SK-N-SH (cell line): ENCODE measurements at regions not wholly inside any gene's neighbourhood (a gene's known extent, or its start where the extent isn't known, plus 50 kb on each side); places are given as distances from the start of the nearest gene placed in this dataset.

Experiments used
- CTCF ChIA-PET: fragments of 300-600, 350-600 bp; formaldehyde crosslinking; extraction: SDS; loops from one replicate; lab custom pipeline; 2021; lab: Yijun Ruan, JAX
- POLR2A ChIA-PET: fragments of 350-600 bp; sonication (Branson Sonifier 250); formaldehyde crosslinking; extraction: SDS; loops from one replicate; lab custom pipeline; 2020; ENCODE audit warnings: antibody characterized with exemption, inconsistent platforms; lab: Yijun Ruan, JAX
- DNase-seq: peaks from one replicate; pipeline ENCODE4 v3.0.0; 2012
- H2AFZ ChIP-seq: fragments of 200-600 bp; sonication (generic); 2 replicates; pipeline ENCODE4 v1.8.1; 2016; ENCODE audit warnings: antibody characterized with exemption, mild to moderate bottlenecking, low read depth
- H3F3A ChIP-seq: fragments of 200-600 bp; sonication (generic); replicated peaks from 2 replicates; pipeline ENCODE3; 2016; ENCODE audit warnings: antibody characterized with exemption, mild to moderate bottlenecking; ENCODE audit not compliant: insufficient read depth
- H3K27ac ChIP-seq, 2 experiments: fragments of 200-500 bp in 1 of 2; fragments of 200-600 bp in 1 of 2; sonication (Bioruptor generic) in 1 of 2; sonication (generic), shearing (Covaris generic) in 1 of 2; 2 replicates each; pipeline versions ENCODE4 v1.5.1 to v1.6.1; 2014 to 2016; ENCODE audit warnings: low read depth in 2 of 2, inconsistent platforms in 1 of 2, low read length in 1 of 2, mild to moderate bottlenecking in 1 of 2, mixed read lengths in 1 of 2
- H3K27me3 ChIP-seq: fragments of 200-600 bp; sonication (generic), shearing (Covaris generic); 2 replicates; pipeline ENCODE4 v1.6.1; 2016; ENCODE audit warnings: mixed run types; ENCODE audit not compliant: insufficient read depth
- H3K36me3 ChIP-seq, 2 experiments: fragments of 200-500 bp in 1 of 2; fragments of 200-600 bp in 1 of 2; sonication (Bioruptor generic) in 1 of 2; sonication (generic) in 1 of 2; replicated peaks in 1 of 2; 2 replicates each; pipeline versions ENCODE3 to v1.5.1; 2014 to 2016; ENCODE audit warnings: low read length in 1 of 2, mild to moderate bottlenecking in 1 of 2; ENCODE audit not compliant: insufficient read depth in 2 of 2, control insufficient read depth in 1 of 2
- H3K4me1 ChIP-seq, 2 experiments: fragments of 200-500 bp in 1 of 2; fragments of 200-600 bp in 1 of 2; sonication (Bioruptor generic) in 1 of 2; sonication (generic), shearing (Covaris generic) in 1 of 2; 2 replicates each; pipeline versions ENCODE4 v1.5.1 to v1.6.1; 2014 to 2016; ENCODE audit warnings: low read depth in 1 of 2, low read length in 1 of 2, mixed run types in 1 of 2; ENCODE audit not compliant: insufficient read depth in 2 of 2, control insufficient read depth in 1 of 2
- H3K4me2 ChIP-seq: fragments of 200-600 bp; sonication (generic), shearing (Covaris generic); 2 replicates; pipeline ENCODE4 v1.6.1; 2017; ENCODE audit warnings: mixed run types
- H3K4me3 ChIP-seq, 2 experiments: fragments of 200-500 bp in 1 of 2; fragments of 200-600 bp in 1 of 2; sonication (Bioruptor generic) in 1 of 2; sonication (generic), shearing (Covaris generic) in 1 of 2; 2 replicates each; pipeline versions ENCODE4 v1.5.1 to v1.8.1; 2014 to 2016; ENCODE audit warnings: low read depth in 2 of 2, inconsistent platforms in 1 of 2, low read length in 1 of 2, mild to moderate bottlenecking in 1 of 2, mixed read lengths in 1 of 2, moderate library complexity in 1 of 2
- H3K79me2 ChIP-seq: fragments of 200-600 bp; sonication (generic); 2 replicates; pipeline ENCODE4 v1.8.1; 2017; ENCODE audit warnings: mild to moderate bottlenecking; ENCODE audit not compliant: insufficient read depth
- H3K9ac ChIP-seq: fragments of 200-600 bp; sonication (generic); 2 replicates; pipeline ENCODE4 v1.6.1; 2017; ENCODE audit warnings: mixed run types
- H3K9me2 ChIP-seq: fragments of 200-600 bp; sonication (generic); 2 replicates; pipeline ENCODE4 v1.6.1; 2017; ENCODE audit warnings: mixed run types
- H3K9me3 ChIP-seq: fragments of 200-600 bp; sonication (generic); 2 replicates; pipeline ENCODE4 v1.6.1; 2017; ENCODE audit warnings: mixed run types, mild to moderate bottlenecking, moderate library complexity
- H4K20me1 ChIP-seq: fragments of 200-600 bp; sonication (generic); 2 replicates; pipeline ENCODE4 v1.6.1; 2017; ENCODE audit warnings: mild to moderate bottlenecking, mixed run types; ENCODE audit not compliant: insufficient read depth
- EP300 ChIP-seq, 2 experiments: IDR thresholded peaks; 2 replicates each; pipeline versions ENCODE4 v1.4.0 to v1.6.1; 2012; ENCODE audit warnings: borderline replicate concordance in 1 of 2, low read depth in 1 of 2, low read length in 1 of 2
- EZH2phosphoT487 ChIP-seq: fragments of 200-600 bp; sonication (generic); IDR thresholded peaks from 2 replicates; pipeline ENCODE4 v1.6.1; 2017; ENCODE audit warnings: low read depth, mixed run types, mild to moderate bottlenecking, antibody characterized with exemption, moderate library complexity, borderline replicate concordance
- FOXJ3 ChIP-seq: sonication (generic); formaldehyde crosslinking; IDR thresholded peaks from 2 replicates; pipeline ENCODE4 v1.5.1; 2020; ENCODE audit warnings: mild to moderate bottlenecking, missing genetic modification reagents
- GABPA ChIP-seq: IDR thresholded peaks from 2 replicates; pipeline ENCODE4 v1.4.0; 2012; ENCODE audit warnings: low read depth, mild to moderate bottlenecking
- JUND ChIP-seq: IDR thresholded peaks from 2 replicates; pipeline ENCODE4 v1.4.0; 2012
- MEF2A ChIP-seq: IDR thresholded peaks from 2 replicates; pipeline ENCODE4 v1.4.0; 2012; ENCODE audit warnings: low read depth, borderline replicate concordance
- MXI1 ChIP-seq: IDR thresholded peaks from 2 replicates; pipeline ENCODE4 v1.6.1; 2012; ENCODE audit warnings: mild to moderate bottlenecking, low read depth, low read length, improper control_type of control experiment
- NFIC ChIP-seq: IDR thresholded peaks from 2 replicates; pipeline ENCODE4 v1.4.0; 2012; ENCODE audit warnings: borderline replicate concordance
- POLR2AphosphoS5 ChIP-seq: IDR thresholded peaks from 2 replicates; pipeline ENCODE4 v1.6.1; 2012; ENCODE audit warnings: low read depth, low read length
- RAD21 ChIP-seq: IDR thresholded peaks from 2 replicates; pipeline ENCODE4 v1.6.1; 2012; ENCODE audit warnings: mild to moderate bottlenecking, low read length
- RCOR1 ChIP-seq: fragments of 150-350 bp; IDR thresholded peaks from 2 replicates; pipeline ENCODE4 v1.6.1; 2017; ENCODE audit warnings: antibody characterized with exemption, low read length
- RFX5 ChIP-seq: IDR thresholded peaks from 2 replicates; pipeline ENCODE4 v1.6.1; 2012; ENCODE audit warnings: mild to moderate bottlenecking, improper control_type of control experiment, low read length
- RXRA ChIP-seq: IDR thresholded peaks from 2 replicates; pipeline ENCODE4 v1.4.0; 2012; ENCODE audit warnings: low read depth, mild to moderate bottlenecking, borderline replicate concordance
- SIN3A ChIP-seq: IDR thresholded peaks from 2 replicates; pipeline ENCODE4 v1.6.1; 2012; ENCODE audit warnings: low read depth, mild to moderate bottlenecking, low read length, moderate library complexity, borderline replicate concordance
- TAF1 ChIP-seq: IDR thresholded peaks from 2 replicates; pipeline ENCODE4 v1.6.1; 2012; ENCODE audit warnings: low read depth, mild to moderate bottlenecking, low read length, moderate library complexity, borderline replicate concordance
- TCF12 ChIP-seq: IDR thresholded peaks from 2 replicates; pipeline ENCODE4 v1.4.0; 2012
- TEAD4 ChIP-seq: IDR thresholded peaks from 2 replicates; pipeline ENCODE4 v1.4.0; 2012; ENCODE audit warnings: mild to moderate bottlenecking, borderline replicate concordance; ENCODE audit not compliant: insufficient read depth
- YY1 ChIP-seq: IDR thresholded peaks from 2 replicates; pipeline ENCODE4 v1.4.0; 2012; ENCODE audit warnings: low read depth, mild to moderate bottlenecking
- WGBS: methylation state at CpG from one replicate; pipeline ENCODE4 v1.1.6; 2017; ENCODE audit warnings: low lambda C conversion rate; 5-methylcytosine and 5-hydroxymethylcytosine counted together
- TF ChIP-seq, protein P1 (sequence below): IDR thresholded peaks from 2 replicates; pipeline ENCODE4 v1.6.1; 2012; ENCODE audit warnings: mild to moderate bottlenecking, low read depth, low read length, moderate library complexity
- TF ChIP-seq, protein P2 (sequence below): fragments of 150-350 bp; IDR thresholded peaks from 2 replicates; pipeline ENCODE4 v1.6.1; 2017; ENCODE audit warnings: antibody characterized with exemption, low read length, low read depth, borderline replicate concordance

DNA sequence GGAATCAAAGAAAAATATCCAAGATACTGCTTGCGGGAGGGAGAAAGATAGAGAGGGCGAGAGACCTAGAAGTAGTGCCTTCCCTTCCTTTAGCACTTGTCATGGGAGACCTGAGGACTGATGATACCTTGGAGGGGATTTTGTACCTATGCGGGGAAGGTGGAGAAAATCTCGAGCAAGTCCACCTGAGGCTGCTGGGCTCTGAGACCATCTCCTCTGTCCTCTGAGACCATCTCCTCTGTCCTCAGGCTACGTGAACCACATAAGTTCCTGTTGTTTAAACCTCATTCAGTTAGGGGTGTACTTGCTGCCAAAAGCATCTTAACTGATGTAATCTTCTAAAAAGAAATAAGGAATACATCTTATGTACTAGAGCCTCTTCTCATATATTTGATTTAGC, 164.9 kb downstream of the NR2F2 start:
- no peaks in the 10 kb centered on the region for H4K20me1 ChIP-seq
- H3K4me1 ChIP-seq = no peaks in the 10 kb centered on the region; a peak in 1 of 4 replicates
- POLR2A ChIA-PET = no interaction called here
- H2AFZ ChIP-seq = no peak overlapping the region
- no peak overlapping the region for H3K9ac ChIP-seq
- no peaks in the 10 kb centered on the region for H3F3A ChIP-seq
- no peaks in the 10 kb centered on the region for H3K9me3 ChIP-seq
- H3K4me3 ChIP-seq = no peak overlapping the region
- TF ChIP-seq RXRA (no peak), SIN3A (no peak), MEF2A (no peak), RFX5 (no peak), TAF1 (no peak), EZH2phosphoT487 (no peak), RCOR1 (no peak), MXI1 (no peak), FOXJ3 (CRISPR knock-in tag) (no peak), NFIC (no peak), GABPA (no peak), TCF12 (no peak), YY1 (no peak), TEAD4 (no peak), JUND (no peak)
- TF ChIP-seq, protein P1, sequence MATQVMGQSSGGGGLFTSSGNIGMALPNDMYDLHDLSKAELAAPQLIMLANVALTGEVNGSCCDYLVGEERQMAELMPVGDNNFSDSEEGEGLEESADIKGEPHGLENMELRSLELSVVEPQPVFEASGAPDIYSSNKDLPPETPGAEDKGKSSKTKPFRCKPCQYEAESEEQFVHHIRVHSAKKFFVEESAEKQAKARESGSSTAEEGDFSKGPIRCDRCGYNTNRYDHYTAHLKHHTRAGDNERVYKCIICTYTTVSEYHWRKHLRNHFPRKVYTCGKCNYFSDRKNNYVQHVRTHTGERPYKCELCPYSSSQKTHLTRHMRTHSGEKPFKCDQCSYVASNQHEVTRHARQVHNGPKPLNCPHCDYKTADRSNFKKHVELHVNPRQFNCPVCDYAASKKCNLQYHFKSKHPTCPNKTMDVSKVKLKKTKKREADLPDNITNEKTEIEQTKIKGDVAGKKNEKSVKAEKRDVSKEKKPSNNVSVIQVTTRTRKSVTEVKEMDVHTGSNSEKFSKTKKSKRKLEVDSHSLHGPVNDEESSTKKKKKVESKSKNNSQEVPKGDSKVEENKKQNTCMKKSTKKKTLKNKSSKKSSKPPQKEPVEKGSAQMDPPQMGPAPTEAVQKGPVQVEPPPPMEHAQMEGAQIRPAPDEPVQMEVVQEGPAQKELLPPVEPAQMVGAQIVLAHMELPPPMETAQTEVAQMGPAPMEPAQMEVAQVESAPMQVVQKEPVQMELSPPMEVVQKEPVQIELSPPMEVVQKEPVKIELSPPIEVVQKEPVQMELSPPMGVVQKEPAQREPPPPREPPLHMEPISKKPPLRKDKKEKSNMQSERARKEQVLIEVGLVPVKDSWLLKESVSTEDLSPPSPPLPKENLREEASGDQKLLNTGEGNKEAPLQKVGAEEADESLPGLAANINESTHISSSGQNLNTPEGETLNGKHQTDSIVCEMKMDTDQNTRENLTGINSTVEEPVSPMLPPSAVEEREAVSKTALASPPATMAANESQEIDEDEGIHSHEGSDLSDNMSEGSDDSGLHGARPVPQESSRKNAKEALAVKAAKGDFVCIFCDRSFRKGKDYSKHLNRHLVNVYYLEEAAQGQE = no peak
- TF ChIP-seq, all 33 proteins: peak for 0
- CTCF ChIA-PET = no interaction called here
- H3K9me2 ChIP-seq = no peaks in the 10 kb centered on the region
- H3K27ac ChIP-seq = no peak overlapping the region
- H3K79me2 ChIP-seq = no peaks in the 10 kb centered on the region
- no peak overlapping the region for H3K4me2 ChIP-seq
- H3K36me3 ChIP-seq = no peaks in the 10 kb centered on the region
- no peaks in the 10 kb centered on the region for H3K27me3 ChIP-seq
- 31% methylated on average over 5 of the region's 5 CpGs for WGBS
- no peak for DNase-seq

DNA sequence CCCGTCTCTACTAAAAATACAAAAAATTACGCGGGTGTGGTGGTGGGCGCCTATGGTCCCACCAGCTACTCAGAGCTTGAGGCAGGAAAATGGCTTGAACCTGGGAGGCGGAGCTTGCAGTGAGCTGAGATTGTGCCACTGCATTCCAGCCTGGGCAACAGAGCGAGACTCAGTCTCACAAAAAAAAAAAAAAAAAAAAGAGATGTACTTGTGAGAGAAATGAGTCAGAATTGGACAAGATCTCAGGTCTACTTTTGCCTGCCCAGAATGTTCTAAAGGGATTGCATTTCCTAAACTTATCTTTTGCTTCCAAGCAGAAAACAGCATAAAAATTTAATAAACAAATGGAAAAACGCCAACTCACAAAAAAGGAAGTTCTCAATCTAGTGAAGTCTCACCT, 167.5 kb downstream of the NR2F2 start:
- CTCF ChIA-PET = interaction anchor here (0.6 kb wide), 1 partner anchor 37 kb away, joined by 3 read pairs; no protein-coding TSS in a partner anchor
- TF ChIP-seq RAD21 = no peak
- TF ChIP-seq, protein P1 = no peak
- no peak for TF ChIP-seq GABPA
- TF ChIP-seq EP300 (IDR thresholded peaks at IDR 0.05; ENCODE audit: borderline replicate concordance in 1 of 2, low read depth in 1 of 2, low read length in 1 of 2) = no peak
- TF ChIP-seq, protein P2, sequence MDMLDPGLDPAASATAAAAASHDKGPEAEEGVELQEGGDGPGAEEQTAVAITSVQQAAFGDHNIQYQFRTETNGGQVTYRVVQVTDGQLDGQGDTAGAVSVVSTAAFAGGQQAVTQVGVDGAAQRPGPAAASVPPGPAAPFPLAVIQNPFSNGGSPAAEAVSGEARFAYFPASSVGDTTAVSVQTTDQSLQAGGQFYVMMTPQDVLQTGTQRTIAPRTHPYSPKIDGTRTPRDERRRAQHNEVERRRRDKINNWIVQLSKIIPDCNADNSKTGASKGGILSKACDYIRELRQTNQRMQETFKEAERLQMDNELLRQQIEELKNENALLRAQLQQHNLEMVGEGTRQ = no peak
- TF ChIP-seq RCOR1 = no peak
- no peak for TF ChIP-seq TCF12
- TF ChIP-seq POLR2AphosphoS5 = no peak
- TF ChIP-seq TAF1 = no peak

More for the DNA sequence above, 167.5 kb downstream of the NR2F2 start:
- WGBS = 57% methylated on average over 7 of the region's 7 CpGs
- Histone ChIP-seq H3K9me2 (no peaks in the 10 kb centered on the region), H3K36me3 (no peaks in the 10 kb centered on the region), H3K27me3 (no peaks in the 10 kb centered on the region), H4K20me1 (no peaks in the 10 kb centered on the region), H3K4me2 (no peak overlapping the region), H3K4me3 (no peak overlapping the region), H3F3A (no peaks in the 10 kb centered on the region), H3K4me1 (no peaks in the 10 kb centered on the region), H3K9ac (no peak overlapping the region), H3K27ac (no peak overlapping the region), H2AFZ (no peak overlapping the region), H3K79me2 (no peaks in the 10 kb centered on the region), H3K9me3 (no peaks in the 10 kb centered on the region)
- DNase-seq = no peak
- POLR2A ChIA-PET = no interaction called here
